ENCODE measurements at regions not wholly inside any gene's neighbourhood (a gene's known extent, or its start where the extent isn't known, plus 50 kb on each side); places are given as distances from the start of the nearest gene placed in this dataset.
"Not testable (repeated sequence)": the region's sequence is repeated elsewhere in the genome, so short reads cannot be mapped to it uniquely, and the experiment has no call there.

GRCh38 chr11:25327656-25328055, 830.8 kb downstream of the LUZP2 start:
- no peak for DNase-seq

- no peak for DNase-seq
Measured at GRCh38 chr11:25339281-25339680, 842.4 kb downstream of the LUZP2 start.

GRCh38 chr11:25349537-25349936, 852.7 kb downstream of the LUZP2 start:
- DNase-seq: no peak

GRCh38 chr11:25350899-25351803, 854.3 kb downstream of the LUZP2 start:
- DNase-seq: no peak

- no peak for DNase-seq
Measured at GRCh38 chr11:25357133-25357532, 860.3 kb downstream of the LUZP2 start.

- no peak for DNase-seq
Measured at GRCh38 chr11:25377466-25377865, 880.6 kb downstream of the LUZP2 start.

- DNase-seq: no peak
Measured at GRCh38 chr11:25396847-25397246, 900.0 kb downstream of the LUZP2 start.

- DNase-seq: no peak
Measured at GRCh38 chr11:25408146-25408545, 911.3 kb downstream of the LUZP2 start.

GRCh38 chr11:25415793-25416192, 916.1 kb upstream of the ANO3 start:
- DNase-seq: no peak

GRCh38 chr11:25423436-25424199, 908.3 kb upstream of the ANO3 start:
- peak; percentile 55 for DNase-seq

- DNase-seq: no peak
Measured at GRCh38 chr11:25432376-25432775, 899.6 kb upstream of the ANO3 start.

- DNase-seq: no peak
Measured at GRCh38 chr11:25435197-25435596, 896.7 kb upstream of the ANO3 start.

GRCh38 chr11:25436326-25436725, 895.6 kb upstream of the ANO3 start:
- no peak for DNase-seq

GRCh38 chr11:25441421-25441820, 890.5 kb upstream of the ANO3 start:
- DNase-seq: no peak

GRCh38 chr11:25449091-25449490, 882.8 kb upstream of the ANO3 start:
- DNase-seq: no peak

GRCh38 chr11:25453471-25453870, 878.5 kb upstream of the ANO3 start:
- no peak for DNase-seq

- no peak for DNase-seq
Measured at GRCh38 chr11:25456211-25456610, 875.7 kb upstream of the ANO3 start.

GRCh38 chr11:25483915-25484635, 847.9 kb upstream of the ANO3 start:
- no peak for DNase-seq

- no peak for DNase-seq
Measured at GRCh38 chr11:25485315-25485714, 846.6 kb upstream of the ANO3 start.

- DNase-seq: not testable (repeated sequence)
Measured at GRCh38 chr11:25486338-25486737, 845.6 kb upstream of the ANO3 start.

- not testable (repeated sequence) for DNase-seq
Measured at GRCh38 chr11:25488176-25488575, 843.8 kb upstream of the ANO3 start.

- not testable (repeated sequence) for DNase-seq
Measured at GRCh38 chr11:25501426-25501825, 830.5 kb upstream of the ANO3 start.

GRCh38 chr11:25515576-25515975, 816.4 kb upstream of the ANO3 start:
- no peak for DNase-seq

Data from HCEC 1CT (cell line).